GM04503 (cell line): ENCODE measurements at regions not wholly inside any gene's neighbourhood (a gene's known extent, or its start where the extent isn't known, plus 50 kb on each side); places are given as distances from the start of the nearest gene placed in this dataset.
A peak's percentile ranks its signal among the peaks of the same experiment; 100 is the strongest.

Experiments
- DNase-seq: peaks from one replicate; pipeline ENCODE4 v3.0.0-alpha.2; 2012; ENCODE audit warnings: low read depth

DNA sequence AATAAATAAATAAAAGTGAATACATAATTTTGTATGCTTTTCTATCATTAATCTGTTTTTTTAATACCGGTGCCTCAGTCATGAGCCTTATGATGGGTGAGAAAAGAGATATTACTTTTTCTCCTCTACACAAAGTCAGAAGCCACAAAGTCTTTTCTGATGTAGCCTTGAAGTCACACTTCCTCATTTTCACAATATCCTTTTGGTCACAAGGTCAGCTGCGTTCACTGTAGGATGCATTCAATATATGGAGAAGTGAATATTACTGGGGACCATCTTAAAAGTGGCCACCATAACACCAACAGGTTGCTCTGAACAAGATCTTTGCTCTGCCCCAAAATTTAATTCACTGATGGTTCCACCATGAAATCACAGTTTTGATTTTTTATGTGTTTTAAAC lies 83.3 kb upstream of the TNR start:
- DNase-seq, result no peak

DNA sequence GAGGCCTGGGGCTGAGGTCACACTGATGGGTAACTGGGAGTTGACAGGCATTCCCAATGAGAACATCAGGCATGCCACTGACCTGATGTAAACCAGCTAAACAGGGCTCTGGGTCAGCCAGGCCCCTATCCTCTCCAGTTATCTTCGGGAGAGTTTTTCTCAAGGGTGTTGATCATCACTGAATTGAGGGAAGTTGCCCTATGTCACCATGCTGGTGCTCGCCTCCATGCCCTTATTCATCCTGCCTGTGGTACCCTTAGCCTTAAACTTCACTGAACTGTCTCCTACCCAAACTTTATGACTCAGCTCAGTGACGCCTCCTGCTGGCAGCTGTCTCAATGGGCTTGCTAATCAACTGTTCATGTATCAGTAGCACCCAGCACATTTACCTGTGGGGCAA lies 80.7 kb upstream of the TNR start:
- DNase-seq, result no peak

DNA sequence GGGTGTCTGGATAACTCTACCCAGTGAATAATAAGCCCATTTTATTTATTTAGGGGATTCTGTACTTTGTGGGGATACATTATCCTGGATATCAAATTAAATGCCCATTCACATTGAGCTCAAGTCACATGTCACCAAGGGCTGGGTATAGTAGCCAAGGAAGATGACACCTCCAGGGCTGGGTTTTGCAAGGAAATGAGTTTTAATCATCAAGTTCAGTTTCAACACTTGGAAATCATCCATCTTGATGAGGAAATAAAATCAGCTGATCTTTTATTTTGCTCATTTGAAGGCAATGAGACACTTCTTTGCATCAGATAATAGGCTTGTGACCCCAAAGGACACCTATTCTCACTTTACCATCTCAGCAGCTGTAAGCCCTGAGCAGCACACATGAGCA lies 80.0 kb upstream of the TNR start:
- DNase-seq, result peak; percentile 6

DNA sequence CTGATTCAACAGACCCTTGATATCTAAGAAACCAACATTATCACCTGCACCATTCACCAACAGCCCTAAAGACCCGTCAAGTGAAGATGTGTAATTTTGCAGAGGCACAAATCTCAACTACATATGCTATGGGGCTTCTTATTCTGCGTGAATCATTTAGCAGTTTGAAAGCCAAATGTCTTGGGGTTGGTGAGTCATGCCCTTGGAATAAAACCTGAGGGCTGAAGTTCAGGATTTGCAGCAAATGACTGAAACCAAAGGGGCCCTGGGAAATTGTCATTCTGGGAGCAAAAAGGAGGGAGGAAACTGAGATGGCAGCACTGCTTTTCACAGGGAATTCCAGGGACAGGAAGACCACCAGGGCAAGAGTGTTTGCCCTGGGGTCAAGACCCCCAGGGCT lies 79.2 kb upstream of the TNR start:
- peak; percentile 59 for DNase-seq

DNA sequence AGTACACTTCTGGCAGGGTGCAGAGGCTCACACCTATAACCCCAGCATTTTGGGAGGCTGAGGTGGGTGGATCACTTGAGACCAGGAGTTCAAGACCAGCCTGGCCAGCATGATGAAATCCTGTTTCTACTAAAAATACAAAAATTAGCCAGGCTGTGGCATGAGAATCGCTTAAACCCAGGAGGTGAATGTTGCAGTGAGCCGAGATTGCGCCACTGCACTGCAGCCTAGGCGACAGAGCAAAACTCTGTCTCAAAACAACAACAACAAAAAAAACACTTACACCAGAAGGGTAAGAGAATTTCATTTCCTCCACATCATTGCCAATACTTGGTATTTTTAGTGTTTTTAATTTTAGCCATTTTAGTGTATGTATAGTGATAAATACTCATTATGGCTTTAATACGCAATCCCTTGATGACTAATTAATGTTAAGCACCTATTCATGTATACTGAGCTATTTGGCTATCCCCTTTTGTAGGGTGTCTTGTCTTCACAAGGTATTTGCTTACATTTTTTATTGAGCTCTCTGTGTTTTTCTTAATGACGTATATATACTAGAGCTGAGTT lies 77.1 kb upstream of the TNR start:
- no peak for DNase-seq

DNA sequence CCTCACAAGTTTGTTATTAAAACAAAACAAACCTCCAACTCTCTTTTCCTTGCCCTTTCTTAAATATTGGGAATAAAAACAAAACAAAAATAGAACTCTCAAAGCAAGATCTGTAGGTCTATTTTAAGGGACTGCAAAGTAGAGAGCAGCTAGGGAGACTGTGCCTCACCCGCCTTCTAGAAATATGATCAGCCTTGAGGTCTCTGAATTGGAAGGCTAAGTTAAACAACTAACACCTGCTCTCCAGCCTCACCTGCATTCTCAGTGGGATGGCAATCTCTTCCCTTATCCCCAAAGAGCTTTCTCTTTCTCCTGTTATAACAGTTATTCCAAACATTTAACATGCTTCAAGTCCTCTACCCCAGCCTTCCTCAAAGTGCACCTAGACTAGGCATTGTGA lies 75.5 kb upstream of the TNR start:
- no peak for DNase-seq

DNA sequence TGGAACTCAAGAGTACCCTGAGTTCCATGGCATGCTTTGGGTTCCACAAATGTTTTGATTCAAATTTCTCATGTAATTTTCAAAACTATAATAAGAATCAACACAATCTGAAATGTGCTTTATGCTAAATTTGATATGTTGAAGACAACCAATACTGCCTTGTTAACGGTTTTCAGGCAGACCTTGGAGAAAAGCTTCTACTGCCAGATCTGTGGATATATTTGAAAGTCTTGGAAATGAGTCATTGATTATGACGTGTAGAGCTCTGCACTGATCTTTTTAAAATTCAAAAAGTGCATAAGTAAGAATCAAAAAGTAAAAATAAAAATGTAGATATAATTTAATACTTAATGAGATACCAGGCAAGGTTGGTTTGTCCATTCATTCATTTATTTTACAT lies 74.0 kb upstream of the TNR start:
- no peak for DNase-seq

DNA sequence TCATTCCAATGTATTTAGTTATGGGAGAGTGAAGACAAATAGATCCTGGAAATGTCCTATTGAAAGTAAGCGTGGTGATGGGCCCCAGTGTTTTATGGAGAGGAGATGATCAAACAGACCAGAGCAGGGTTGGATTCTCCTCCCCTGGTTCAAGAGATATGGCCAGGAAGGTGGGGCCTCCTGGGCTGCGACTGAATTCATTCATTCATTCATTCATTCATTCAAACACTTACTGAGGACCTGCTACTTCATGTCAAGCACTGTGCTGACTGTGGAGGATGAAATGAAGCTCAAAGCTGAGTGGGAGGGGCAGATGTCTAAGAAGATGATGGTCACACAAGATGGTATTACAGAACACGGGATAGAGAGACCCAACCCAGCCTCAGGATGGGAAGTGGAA lies 71.5 kb upstream of the TNR start:
- DNase-seq, result no peak

DNA sequence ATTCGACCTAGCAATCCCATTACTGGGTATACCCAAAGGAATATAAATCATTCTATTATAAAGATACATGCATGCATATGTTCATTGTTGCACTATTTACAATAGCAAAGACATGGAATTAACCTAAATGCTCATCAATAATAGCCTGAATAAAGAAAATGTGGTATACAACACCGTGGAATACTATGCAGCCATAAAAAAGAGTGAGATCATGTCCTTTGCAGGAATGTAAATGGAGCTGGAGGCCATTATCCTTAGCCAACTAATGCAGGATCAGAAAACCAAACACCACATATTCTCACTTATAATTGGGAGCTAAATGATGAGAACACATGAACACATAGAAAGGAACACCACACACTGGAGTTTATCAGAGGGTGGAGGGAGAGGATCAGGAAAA lies 69.5 kb upstream of the TNR start:
- no peak for DNase-seq

DNA sequence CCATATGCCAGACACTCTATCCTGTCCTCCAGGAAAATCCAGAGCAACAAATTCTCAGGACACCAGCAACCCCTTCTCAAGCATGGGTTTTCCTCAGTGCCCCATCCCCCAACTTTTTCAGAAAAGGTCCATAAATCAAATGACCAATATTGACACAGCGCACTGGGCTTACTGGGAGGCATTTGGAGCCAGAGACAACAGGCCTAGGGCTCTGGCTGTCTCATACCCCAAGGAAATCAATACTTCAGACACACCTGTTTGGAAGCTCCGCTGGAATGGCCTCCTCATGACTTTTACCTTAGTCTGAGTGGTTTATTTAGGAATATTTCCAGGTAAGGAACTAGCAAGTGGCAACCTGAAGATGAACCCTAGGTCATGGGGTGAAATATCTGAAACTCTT lies 66.9 kb upstream of the TNR start:
- no peak for DNase-seq

DNA sequence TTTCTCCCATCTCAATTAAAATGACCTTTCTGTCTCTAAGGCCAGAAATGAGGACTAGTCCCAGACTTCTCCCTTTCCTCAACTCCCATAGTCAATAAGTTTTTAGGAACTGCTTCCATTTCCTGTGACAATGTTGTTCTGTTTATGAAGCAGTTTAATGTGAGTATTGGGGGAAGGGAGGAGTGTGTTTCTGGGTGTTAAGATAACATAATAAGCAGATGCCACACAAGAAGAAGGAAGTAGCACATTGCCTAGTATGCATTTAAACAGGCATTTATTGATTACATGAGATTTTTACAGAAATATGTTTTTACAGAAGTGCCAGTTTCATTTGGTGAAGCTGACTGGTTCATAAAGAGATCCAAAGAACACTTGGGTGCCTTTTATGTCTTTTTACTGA lies 65.6 kb upstream of the TNR start:
- DNase-seq, result no peak

DNA sequence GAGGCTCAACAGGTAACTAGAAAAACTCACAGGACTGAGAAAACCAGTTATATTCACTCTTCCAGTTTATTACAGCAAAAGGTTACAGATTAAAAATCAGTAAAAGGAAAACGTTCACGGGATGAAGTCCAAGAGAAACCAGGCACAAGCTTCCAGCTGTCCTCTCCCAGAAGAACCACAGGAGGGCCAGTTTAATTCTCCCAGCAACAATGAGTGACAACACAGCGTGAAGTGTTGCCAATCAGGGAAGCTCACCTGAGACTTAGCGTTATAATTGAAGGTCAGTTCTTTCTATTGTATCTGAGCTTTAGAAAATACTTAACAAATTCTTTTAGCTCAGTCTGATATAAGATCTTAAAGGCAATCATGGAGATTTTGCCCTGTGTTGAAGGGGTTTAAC lies 65.2 kb upstream of the TNR start:
- DNase-seq, result no peak

DNA sequence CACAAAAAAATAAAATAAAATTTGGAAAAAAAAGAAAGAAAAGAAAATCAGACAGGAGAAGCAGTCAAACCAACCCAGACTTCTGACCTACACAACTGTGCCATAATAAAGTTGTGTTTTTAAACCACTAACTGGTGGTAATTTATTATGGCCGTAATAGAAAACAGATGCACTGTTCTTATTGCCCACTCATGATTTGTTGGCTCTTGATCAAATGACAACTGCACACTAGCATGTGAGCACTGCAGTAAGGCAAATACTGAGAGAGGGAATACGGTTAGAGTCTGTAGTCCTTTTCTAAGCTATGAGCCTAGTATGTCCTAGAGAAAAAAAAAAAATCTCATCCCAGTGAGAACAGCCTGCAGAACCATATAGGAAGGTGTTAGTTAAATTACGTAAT lies 61.2 kb upstream of the TNR start:
- DNase-seq, result peak; percentile 17

DNA sequence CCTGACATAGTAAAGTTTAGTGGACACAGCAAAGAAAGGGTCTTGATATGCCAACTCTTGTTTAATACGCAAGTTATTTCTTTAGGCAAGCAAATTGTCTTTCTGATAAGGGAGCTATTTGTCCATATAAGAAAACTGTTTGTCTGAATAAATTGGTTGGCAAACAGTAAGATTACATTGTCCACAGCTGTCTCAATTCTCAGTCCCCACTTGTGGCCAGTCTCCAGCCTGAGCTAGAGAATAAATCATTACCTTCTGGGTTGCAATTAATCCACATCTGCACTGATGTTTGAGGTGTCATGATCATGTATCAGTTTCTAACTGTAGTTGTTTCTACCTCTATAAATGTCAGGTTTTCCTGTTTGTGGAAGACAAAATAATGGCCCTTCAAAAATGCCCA lies 60.0 kb upstream of the TNR start:
- no peak for DNase-seq

DNA sequence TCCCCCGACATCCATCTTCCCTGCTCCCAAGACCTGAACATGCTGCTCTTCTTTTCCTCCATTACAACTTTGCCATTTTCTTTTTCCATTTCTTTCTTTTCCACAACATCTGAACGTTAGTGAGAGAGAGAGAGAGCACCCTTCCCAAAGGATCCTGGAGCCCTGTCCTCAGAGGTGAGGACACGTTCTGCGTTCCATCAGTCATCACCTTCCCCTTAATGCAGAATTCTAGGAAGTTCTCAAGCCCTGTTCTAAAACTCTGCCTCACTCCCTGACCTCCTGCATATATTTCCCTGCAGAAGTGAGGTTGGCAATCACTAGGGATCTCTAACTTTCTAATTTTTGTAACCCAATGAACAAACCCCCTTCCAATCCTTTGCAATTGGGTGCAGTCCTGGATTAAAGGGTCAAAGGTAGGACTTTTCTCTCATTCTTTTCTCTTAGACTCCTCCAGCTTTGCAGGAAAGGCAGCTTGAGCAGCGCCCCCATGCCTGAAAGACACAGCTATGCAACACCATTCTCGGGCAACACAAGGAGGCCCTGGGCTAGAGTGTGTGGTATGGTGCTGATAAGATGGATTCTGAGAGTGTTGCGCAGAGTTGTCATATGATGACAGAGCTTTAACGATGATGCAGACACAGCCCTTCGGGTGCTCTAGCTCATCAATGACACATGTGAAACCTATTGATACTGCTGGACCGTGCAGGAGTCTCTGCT lies 59.2 kb upstream of the TNR start:
- DNase-seq, result no peak

DNA sequence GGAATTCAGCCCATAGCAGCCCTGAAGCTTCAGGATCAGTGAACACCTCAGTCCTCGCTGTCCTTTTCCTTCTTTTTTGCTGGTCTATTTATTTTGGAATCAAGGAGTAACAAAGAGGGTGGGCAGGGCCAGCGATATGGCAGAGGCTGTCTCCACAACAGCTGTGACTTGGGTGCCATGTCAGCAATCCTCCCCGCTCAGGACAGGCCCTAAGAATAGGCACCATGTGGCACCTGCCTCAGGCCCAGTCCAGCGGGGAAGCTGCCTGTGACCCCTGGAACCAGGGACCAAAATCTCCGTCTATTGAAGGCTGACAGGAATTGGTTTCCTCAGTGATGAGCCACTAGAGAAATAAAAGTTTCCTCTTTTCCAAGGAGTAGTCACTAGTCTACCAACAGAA lies 58.6 kb upstream of the TNR start:
- no peak for DNase-seq

DNA sequence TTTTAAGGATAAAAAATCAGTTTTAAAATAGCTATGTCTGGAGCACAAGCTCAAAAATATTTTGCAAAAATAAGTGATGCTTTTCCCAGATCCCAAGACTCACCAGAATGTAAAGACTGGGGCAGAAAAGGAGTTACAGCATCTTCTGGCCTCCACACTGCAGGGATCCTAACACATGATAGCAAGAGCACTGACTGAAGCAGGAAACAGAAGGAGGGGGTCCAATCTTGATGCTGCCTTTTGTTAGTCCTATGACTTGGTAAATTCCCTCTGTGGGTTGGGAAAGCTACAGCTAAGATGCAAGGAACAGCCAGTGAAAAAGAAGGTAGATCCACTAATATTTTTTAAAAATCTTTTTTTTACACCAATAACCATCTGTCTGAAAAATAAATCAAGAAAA lies 54.2 kb upstream of the TNR start:
- no peak for DNase-seq

DNA sequence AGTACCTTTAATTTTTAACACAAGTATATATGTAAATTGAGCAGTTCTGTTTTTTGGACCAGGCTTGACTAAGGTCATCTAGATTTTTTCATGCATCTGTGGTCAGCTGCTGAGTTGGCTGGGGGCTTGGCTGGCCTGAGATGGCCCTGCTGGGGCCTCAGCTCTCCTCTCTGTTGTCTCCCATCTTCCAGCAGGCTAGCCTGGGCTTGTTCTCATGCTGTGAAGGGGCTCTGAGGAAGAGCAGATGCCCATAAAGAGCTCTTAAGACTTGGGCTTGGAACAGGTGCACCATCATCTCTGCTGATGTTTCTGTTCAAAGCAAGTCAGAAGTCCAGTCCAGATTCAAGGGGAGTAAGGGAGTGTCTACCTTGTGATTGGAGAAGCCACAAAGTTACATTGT lies 51.2 kb upstream of the TNR start:
- no peak for DNase-seq

DNA sequence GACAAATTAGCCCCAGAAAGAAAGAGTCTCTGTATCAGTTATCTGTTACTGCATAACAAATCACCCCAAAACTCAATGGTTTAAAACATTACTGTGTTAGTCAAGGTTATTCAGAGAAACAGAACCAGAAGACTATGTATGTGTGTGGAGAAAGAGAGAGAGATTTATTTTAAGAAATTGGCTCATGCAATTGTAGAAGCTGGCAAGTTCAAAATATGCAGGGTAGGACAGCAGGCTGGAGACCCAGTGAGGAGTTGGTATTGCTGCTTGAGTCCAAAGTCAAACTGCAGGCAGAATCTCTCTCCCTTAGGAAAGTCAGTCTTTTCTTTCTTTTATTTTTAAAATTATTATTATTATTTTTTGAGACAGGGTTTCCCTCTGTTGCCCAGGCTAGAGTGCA lies 50.2 kb upstream of the TNR start:
- no peak for DNase-seq
